ENCODE measurements at regions not wholly inside any gene's neighbourhood (a gene's known extent, or its start where the extent isn't known, plus 50 kb on each side); places are given as distances from the start of the nearest gene placed in this dataset.

GRCh38 chr12:63226792-63227463 lies 75.9 kb upstream of the AVPR1A start:
- Histone ChIP-seq H3K9me3 (replicated peaks) (no peaks in the 10 kb centered on the region), H3K36me3 (no peaks in the 10 kb centered on the region), H3K27ac (no peak overlapping the region), H3K4me3 (no peak overlapping the region), H3K27me3 (replicated peaks) (no peaks in the 10 kb centered on the region), H3K4me1 (replicated peaks) (no peaks in the 10 kb centered on the region)
- DNase-seq (ENCODE audit: low read depth in 1 of 2, low spot score in 2 of 2): no peak

- Histone ChIP-seq H3K4me3 (no peak overlapping the region), H3K36me3 (no peaks in the 10 kb centered on the region), H3K9me3 (replicated peaks) (no peaks in the 10 kb centered on the region), H3K27me3 (replicated peaks) (no peaks in the 10 kb centered on the region), H3K4me1 (replicated peaks) (no peaks in the 10 kb centered on the region), H3K27ac (no peak overlapping the region)
- DNase-seq (ENCODE audit: low read depth in 1 of 2, low spot score in 2 of 2): no peak
Observed at GRCh38 chr12:63224396-63224795, 73.4 kb upstream of the AVPR1A start.

GRCh38 chr12:63223128-63223527 lies 72.1 kb upstream of the AVPR1A start:
- Histone ChIP-seq H3K4me1 (replicated peaks) (no peaks in the 10 kb centered on the region), H3K27me3 (replicated peaks) (no peaks in the 10 kb centered on the region), H3K36me3 (no peaks in the 10 kb centered on the region), H3K27ac (no peak overlapping the region), H3K9me3 (replicated peaks) (no peaks in the 10 kb centered on the region), H3K4me3 (no peak overlapping the region)
- no peak for DNase-seq (ENCODE audit: low read depth in 1 of 2, low spot score in 2 of 2)

DNA sequence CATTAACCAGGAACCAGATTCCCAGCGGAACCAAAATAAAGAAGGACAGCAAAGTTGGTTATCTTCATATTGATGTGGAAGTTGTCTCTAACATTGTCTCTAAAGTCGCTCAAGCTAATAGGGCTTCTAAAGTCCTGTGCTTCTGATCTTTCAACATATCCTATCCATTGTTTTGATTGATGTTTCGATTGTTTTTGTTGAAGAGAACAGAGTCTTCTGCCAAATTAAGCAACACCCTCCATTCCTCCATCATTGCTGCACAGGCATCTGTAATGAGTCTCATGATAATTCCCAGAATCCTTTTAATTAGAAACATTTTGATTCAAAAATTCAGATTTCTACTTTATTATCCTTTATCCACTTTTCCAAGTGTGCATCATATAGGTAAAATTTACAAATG lies 71.6 kb upstream of the AVPR1A start:
- H3K9me3 ChIP-seq (replicated peaks): no peaks in the 10 kb centered on the region
- H3K27ac ChIP-seq: no peak overlapping the region
- no peak overlapping the region for H3K4me3 ChIP-seq
- no peaks in the 10 kb centered on the region for H3K36me3 ChIP-seq
- no peaks in the 10 kb centered on the region for H3K4me1 ChIP-seq (replicated peaks)
- no peaks in the 10 kb centered on the region for H3K27me3 ChIP-seq (replicated peaks)
- no peak for DNase-seq (ENCODE audit: low read depth in 1 of 2, low spot score in 2 of 2)

- no peak for DNase-seq (ENCODE audit: low read depth in 1 of 2, low spot score in 2 of 2)
- H3K4me1 ChIP-seq (replicated peaks): no peaks in the 10 kb centered on the region
- H3K27ac ChIP-seq: no peak overlapping the region
Observed at GRCh38 chr12:63220921-63221320, 69.9 kb upstream of the AVPR1A start.

DNA sequence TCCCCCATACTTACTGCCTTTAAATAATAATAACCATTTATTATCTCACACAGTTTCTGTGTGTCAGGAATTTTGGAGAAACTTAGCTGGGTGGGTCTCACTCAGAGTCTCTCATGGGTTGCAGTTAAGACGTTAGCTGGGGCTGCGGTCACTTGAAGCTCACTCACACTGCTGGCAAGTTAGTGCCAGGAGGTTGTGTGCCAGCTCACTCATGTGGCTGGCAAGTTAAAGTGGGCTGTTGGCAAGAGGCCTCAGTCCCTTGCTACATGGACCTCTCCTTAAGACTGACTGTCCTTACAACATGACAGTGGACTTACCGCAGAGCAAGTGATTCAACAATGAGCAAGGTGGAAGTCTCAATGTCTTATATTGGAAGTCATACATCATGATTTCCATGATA lies 61.3 kb upstream of the AVPR1A start:
- H3K4me3 ChIP-seq: no peak overlapping the region
- H3K27me3 ChIP-seq (replicated peaks): no peaks in the 10 kb centered on the region
- no peak overlapping the region for H3K27ac ChIP-seq
- H3K36me3 ChIP-seq: no peaks in the 10 kb centered on the region
- no peak for DNase-seq (ENCODE audit: low read depth in 1 of 2, low spot score in 2 of 2)
- H3K9me3 ChIP-seq (replicated peaks): no peaks in the 10 kb centered on the region
- no peaks in the 10 kb centered on the region for H3K4me1 ChIP-seq (replicated peaks)

More at GRCh38 chr12:63220921-63221320, 69.9 kb upstream of the AVPR1A start:
- Histone ChIP-seq H3K9me3 (replicated peaks) (no peaks in the 10 kb centered on the region), H3K27me3 (replicated peaks) (no peaks in the 10 kb centered on the region), H3K4me3 (no peak overlapping the region), H3K36me3 (no peaks in the 10 kb centered on the region)

- Histone ChIP-seq H3K27me3 (replicated peaks) (no peaks in the 10 kb centered on the region), H3K36me3 (no peaks in the 10 kb centered on the region), H3K27ac (no peak overlapping the region), H3K9me3 (replicated peaks) (no peaks in the 10 kb centered on the region), H3K4me3 (no peak overlapping the region), H3K4me1 (replicated peaks) (no peaks in the 10 kb centered on the region)
- no peak for DNase-seq (ENCODE audit: low read depth in 1 of 2, low spot score in 2 of 2)
Observed at GRCh38 chr12:63208956-63209355, 58.0 kb upstream of the AVPR1A start.

- Histone ChIP-seq H3K9me3 (replicated peaks) (no peaks in the 10 kb centered on the region), H3K36me3 (no peaks in the 10 kb centered on the region), H3K4me3 (no peak overlapping the region), H3K4me1 (replicated peaks) (no peaks in the 10 kb centered on the region), H3K27ac (no peak overlapping the region), H3K27me3 (replicated peaks) (no peaks in the 10 kb centered on the region)
- no peak for DNase-seq (ENCODE audit: low read depth in 1 of 2, low spot score in 2 of 2)
Observed at GRCh38 chr12:63206909-63207308, 55.9 kb upstream of the AVPR1A start.

- no peaks in the 10 kb centered on the region for H3K36me3 ChIP-seq
- H3K27me3 ChIP-seq (replicated peaks): no peaks in the 10 kb centered on the region
- no peak for DNase-seq (ENCODE audit: low read depth in 1 of 2, low spot score in 2 of 2)
- H3K4me3 ChIP-seq: no peak overlapping the region
- H3K9me3 ChIP-seq (replicated peaks): no peaks in the 10 kb centered on the region
- no peak overlapping the region for H3K27ac ChIP-seq
- no peaks in the 10 kb centered on the region for H3K4me1 ChIP-seq (replicated peaks)
Observed at GRCh38 chr12:63206494-63206893, 55.5 kb upstream of the AVPR1A start.
